Astrocyte (in vitro differentiated cells and primary cell): ENCODE measurements at regions not wholly inside any gene's neighbourhood (a gene's known extent, or its start where the extent isn't known, plus 50 kb on each side); places are given as distances from the start of the nearest gene placed in this dataset.

Source experiments
- EZH2 ChIP-seq: IDR thresholded peaks from 2 replicates; pipeline ENCODE4 v1.6.1; 2012; ENCODE audit warnings: mild to moderate bottlenecking, low read length, inconsistent platforms; ENCODE audit not compliant: insufficient read depth
- TF ChIP-seq, protein P1 (sequence below): IDR thresholded peaks from 2 replicates; pipeline ENCODE4 v1.5.1; 2011; ENCODE audit warnings: low read depth, mild to moderate bottlenecking, inconsistent platforms, low read length, moderate library complexity; ENCODE audit not compliant: insufficient read depth

- TF ChIP-seq, protein P1, sequence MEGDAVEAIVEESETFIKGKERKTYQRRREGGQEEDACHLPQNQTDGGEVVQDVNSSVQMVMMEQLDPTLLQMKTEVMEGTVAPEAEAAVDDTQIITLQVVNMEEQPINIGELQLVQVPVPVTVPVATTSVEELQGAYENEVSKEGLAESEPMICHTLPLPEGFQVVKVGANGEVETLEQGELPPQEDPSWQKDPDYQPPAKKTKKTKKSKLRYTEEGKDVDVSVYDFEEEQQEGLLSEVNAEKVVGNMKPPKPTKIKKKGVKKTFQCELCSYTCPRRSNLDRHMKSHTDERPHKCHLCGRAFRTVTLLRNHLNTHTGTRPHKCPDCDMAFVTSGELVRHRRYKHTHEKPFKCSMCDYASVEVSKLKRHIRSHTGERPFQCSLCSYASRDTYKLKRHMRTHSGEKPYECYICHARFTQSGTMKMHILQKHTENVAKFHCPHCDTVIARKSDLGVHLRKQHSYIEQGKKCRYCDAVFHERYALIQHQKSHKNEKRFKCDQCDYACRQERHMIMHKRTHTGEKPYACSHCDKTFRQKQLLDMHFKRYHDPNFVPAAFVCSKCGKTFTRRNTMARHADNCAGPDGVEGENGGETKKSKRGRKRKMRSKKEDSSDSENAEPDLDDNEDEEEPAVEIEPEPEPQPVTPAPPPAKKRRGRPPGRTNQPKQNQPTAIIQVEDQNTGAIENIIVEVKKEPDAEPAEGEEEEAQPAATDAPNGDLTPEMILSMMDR, result no peak
- TF ChIP-seq EZH2, result no peak
Observed at GRCh38 chr12:47394070-47394469, 311.8 kb downstream of the RPAP3 start.
